Activated effector memory CD4-positive, alpha-beta T cell treated with anti-CD3 and anti-CD28 coated beads, Interleukin-2, amount 50 U/mL, for 16 hours (primary cell): ENCODE measurements at regions not wholly inside any gene's neighbourhood (a gene's known extent, or its start where the extent isn't known, plus 50 kb on each side); places are given as distances from the start of the nearest gene placed in this dataset.
"Not testable (repeated sequence)": the region's sequence is repeated elsewhere in the genome, so short reads cannot be mapped to it uniquely, and the experiment has no call there.

Experiments
- DNase-seq: peaks from one replicate; pipeline ENCODE4 v3.0.0-alpha.2; 2020

DNA sequence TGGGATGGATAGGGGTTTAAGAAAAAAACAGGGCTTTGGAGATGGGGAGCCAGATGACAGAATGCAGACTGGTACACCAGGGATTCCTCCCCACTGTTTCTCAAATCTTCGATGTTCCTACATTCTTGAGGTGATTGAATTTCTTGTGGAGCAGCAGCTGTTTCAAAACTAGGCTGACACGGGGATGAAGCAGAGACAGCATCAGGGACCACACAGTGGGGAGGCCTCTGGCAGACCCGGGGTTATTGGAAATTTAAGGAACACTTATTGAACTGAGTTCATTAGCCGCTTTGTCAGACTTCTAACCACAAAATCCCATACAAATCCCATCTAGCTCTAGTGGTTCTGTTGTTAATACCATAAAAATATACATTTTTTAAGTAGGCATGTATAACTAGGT lies 621.4 kb upstream of the GBE1 start:
- DNase-seq = no peak

DNA sequence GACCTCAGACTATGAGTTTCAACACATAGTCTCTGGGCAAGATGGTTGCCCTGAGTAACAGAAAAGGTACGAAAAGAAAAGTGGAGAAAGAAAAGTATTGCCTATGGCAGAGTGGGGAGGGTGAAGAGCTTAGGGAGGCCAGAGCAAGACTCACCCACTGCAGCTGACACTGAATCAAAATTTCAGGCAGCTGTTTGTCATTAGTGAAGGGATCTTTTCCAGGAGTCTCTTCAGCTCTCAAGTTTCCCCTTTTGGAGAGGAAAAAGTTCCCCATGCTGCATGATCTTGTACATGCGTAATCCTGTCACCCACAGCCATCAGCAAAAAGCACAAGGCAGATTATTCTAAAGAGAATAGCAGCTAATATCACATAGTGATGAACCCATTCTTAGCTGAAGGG lies 616.9 kb upstream of the GBE1 start:
- DNase-seq = no peak

DNA sequence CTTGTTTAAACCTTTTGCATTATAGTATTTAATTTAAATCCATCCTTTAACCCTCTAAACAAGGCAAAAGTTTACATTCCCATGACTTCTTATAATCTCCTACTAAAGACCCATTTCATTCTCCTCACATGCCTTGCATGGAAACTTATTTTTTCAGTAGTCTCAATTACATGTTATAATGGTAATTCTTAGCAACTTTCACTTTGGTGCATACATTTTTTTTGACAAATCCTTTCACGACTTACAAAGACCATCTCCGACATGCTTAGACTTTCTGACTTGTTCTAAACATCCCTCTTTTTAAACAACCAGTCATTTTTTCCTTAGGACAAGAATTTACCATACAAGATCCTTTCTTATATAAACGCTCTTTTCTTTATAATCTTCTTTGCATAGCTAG lies 615.4 kb upstream of the GBE1 start:
- no peak for DNase-seq

DNA sequence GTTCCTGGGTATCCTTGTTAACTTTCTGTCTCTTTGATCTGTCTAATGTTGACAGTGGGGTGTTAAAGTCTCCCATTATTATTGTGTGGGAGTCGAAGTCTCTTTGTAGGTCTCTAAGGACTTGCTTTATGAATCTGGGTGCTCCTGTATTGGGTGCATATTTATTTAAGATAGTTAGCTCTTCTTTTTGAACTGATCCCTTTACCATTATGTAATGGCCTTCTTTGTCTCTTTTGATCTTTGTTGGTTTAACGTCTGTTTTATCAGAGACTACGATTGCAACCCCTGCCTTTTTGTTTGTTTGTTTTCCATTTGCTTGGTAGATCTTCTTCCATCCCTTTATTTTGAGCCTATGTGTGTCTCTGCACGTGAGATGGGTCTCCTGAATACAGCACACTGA lies 612.4 kb upstream of the GBE1 start:
- not testable (repeated sequence) for DNase-seq

DNA sequence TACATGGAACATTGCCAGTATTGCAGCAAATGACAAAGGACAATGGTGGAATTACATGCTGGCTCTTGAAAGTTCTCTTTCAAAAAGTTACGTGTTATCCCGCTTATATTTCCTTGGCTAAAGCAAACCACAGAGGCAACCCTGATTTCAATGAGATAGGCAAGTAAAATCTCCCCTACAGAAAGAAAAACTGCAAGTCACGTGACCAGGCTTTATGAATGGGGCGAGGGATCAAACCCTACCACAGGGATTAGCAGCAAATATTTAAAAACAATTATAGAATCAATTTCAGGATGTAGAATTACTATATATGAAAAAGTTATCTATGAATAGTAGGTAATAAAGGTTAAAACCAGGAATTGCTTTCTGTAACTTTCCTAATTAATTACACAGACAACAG lies 603.4 kb upstream of the GBE1 start:
- no peak for DNase-seq

DNA sequence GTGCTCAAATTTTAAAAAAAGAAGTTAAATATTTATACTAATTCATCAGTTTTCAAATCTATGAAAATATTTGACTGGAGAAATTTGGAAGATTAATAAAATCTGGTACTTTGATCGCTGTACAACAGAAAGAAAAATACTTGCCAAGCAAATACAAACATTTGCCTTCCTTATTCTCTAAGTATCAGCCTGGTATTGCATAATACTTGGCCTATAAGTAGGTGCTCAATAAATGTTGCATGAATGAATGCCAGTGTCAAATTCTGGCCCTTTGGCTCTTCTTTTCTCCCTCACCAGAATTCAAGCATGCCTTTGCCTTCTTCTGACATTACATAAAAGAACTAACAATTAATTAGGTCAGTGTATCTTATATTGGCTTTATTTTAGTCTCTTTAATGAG lies 601.7 kb upstream of the GBE1 start:
- no peak for DNase-seq

DNA sequence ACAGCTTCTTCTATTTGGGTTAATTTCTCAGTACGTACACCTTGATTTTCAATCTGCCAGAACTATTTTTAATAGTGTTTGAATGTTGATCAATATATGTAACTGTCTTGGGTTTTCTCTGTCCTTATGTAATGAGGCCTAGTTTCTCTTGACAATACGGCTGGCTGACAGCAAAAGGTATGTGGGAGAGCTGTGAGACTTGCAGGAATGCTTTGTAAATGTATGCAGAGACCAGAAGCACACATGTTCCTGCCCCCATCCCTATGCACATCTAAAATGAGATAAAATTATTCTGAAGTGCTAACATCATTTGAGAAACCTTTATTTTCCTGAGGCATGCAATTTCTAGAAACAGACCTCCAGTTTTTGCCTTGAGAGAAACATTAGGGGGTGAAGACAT lies 593.8 kb upstream of the GBE1 start:
- no peak for DNase-seq

DNA sequence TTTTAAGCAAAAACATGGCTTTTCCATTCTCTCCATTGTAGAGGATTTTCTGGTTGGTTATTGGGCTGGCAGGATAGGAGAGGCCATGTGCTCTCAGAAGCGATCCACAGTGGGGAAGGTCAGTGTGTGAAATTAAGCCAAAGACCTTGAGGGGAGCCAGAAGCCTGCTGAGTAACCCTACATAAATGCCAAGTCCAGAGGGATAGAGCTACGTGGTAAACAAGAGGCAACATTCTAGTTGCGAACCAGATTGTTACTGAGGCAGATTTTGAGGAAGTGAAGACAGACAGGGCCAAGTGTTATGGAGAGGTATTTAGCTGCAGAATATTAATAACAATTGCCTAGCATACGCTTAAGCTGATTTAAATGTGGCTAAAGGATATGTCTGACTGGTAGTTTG lies 592.8 kb upstream of the GBE1 start:
- no peak for DNase-seq

DNA sequence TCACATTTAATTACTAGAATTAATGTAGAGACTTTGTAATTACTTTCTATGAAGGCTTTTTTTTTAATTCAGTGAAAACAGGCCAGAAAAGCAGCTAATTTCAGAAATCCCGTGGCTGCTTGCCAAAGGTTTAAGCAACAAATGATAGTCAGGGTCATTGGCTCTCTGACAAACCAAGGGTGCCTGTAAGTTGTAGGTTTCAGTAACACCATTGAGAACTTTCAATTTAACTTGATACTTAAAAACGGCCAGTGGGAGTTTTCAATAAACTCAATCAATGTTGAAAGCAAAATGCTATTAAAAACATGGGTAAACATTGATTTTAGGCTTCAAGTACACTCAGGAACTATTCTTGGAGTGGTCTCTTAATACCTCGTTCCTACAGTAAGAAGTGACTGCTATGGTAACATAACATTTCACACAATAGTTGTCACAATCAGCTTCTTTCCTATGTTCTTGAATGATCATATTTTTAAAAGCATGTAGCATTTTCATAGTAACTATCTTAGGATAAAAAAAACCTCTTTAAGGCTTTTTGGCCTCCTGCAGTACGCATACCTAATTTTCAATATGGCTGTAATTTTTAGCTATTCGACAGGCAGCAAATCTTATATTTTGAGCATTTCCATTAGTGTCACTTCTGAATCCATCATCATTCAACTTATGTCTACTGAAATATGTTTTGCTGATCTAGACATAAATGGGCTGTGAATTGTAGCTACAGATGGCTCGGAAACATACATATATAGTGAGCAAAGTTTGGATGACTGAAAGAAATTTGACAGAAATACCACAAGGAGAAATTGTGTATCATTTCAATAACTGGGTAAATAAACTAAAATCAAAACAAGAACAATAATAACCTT lies 592.1 kb upstream of the GBE1 start:
- no peak for DNase-seq

DNA sequence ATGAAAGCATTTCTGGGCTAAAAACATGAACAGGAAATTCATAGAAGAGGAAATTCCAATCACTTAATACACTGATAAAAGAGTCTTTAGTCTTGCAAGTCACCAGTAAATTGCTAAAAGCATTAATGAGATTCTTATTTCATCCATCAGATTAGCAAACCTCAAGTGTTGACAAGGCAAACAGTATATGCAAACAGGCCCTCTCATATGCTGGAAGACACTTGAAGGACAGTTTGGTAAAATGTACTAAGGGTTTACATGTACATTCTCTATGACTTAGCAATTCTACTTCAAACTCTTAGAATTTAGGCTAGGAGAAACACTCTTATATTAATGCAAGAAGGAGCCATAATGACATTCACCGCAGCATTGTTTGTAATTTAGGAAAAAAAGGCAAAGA lies 586.1 kb upstream of the GBE1 start:
- DNase-seq = no peak

DNA sequence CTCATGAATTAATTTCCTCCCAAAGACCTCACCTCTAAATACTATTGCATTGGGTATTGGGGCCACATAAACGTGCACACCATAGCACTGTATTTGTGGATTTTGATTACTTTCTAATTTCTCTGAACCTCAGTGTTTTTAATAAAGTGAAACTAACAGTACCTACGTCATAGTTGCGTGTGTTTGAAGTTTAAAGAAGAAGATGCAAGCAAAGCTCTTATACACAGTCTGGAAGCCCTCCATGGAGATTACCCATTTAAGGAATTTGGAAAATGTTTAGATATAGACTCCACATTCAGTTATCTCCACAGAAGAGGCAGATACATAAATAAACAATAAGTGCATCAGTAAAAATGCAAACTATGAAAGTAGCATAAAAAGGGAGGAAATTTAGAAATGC lies 581.1 kb upstream of the GBE1 start:
- no peak for DNase-seq

DNA sequence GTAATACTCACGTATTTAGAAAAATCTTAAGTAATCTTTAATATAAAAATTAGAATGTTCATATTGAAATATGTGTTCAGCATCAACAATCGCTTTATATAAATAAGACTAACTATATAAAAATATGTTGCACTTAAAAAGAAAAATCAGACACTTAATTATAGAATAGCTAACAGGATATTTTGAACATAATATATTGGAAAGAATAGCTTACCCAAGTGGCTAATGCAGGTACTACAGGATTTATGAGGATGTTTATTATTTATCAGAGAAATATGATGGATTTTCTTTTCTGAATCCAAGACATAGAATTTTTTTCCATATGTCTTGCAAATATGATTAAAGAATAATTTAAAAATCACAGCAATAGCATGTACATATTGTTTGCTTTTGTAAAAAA lies 567.9 kb upstream of the GBE1 start:
- no peak for DNase-seq

DNA sequence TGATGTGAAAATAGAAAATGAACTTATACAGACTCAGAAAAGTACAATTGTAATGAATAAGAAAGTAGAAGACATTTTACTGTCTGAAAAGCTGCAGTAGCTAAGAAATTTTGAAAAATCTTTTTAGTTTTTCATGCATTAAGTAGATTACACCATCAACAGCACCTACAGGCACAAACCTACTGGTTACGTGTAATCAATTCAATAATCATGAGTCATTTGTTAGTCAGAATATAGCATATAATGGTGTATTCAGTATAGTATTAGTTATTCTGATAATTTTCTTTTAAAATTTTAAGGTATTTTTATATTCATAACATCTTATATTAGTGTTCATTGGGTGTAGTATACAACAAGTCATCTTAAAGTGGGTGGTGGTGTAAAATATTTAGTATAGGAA lies 550.5 kb upstream of the GBE1 start:
- no peak for DNase-seq

DNA sequence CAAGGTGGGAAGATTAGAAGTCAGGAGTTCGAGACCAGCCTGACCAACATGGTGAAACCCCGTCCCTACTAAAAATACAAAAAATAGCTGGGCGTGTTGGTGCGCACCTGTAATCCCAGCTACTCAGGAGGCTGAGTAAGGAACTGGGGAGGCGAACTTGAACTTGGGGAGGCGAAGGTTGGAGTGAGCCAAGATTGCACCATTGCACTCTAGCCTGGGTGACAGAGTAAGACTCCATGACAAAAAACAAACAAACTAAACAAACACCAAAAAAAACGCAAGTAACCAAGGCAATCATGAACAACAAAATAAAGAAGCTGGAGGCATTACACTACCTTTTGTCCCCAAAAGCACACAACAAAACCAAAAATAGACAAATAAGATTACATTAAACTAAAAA lies 547.3 kb upstream of the GBE1 start:
- DNase-seq = no peak

DNA sequence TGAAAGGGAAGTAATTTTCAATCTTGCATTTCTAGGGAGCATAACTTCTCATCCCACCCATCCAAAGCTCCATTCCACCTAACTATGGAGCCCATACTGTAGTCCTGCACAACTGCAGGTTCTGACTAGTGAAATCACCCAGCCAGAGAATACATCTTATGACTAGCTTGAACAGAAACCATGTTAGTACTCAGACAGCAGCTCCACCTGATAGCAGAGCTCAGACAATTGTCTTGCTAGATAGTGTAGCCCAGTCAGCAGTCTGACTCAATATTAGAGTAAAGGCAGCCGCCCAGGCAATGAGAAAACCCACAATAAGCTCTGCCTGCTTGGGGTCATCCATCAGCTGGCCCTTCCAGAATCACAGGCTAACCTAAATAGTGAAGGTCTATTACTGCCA lies 544.7 kb upstream of the GBE1 start:
- DNase-seq = no peak

DNA sequence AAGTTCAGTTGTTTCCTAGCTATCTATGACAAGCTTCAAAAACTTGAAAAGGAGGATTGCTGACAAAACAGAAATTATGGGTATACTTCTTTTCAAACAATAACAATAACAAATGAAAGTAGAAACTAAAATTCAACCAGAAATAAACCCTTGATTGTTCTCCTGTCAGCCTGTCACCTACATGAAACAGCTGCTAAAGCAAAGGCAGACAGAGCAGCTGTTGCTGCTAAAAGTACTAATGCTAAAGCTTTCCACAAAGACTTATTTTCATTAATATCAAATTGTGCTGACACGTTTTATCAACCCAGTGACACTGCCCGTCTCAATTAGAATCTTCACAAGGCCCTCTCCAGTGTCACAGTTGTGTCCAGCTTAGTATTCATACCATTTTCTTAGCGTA lies 533.2 kb upstream of the GBE1 start:
- DNase-seq = no peak

DNA sequence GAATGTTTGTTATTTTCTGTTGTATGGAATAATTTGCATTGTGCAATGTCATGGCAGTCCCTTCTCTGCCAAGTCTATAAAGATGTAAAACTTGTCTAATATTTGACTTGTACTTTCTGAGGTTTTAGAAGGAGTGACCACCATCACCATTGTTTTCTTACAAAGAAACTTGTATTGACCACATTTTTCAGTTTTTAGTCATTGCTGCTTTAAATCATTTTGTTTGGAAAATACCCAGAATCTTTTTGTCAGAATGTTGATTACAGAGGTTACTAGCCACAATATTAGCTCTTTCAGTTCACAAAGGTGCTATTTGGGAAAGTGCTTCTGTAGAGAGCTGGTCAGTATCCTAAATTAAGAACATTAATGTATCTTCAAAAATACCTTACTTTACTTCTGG lies 532.4 kb upstream of the GBE1 start:
- no peak for DNase-seq

DNA sequence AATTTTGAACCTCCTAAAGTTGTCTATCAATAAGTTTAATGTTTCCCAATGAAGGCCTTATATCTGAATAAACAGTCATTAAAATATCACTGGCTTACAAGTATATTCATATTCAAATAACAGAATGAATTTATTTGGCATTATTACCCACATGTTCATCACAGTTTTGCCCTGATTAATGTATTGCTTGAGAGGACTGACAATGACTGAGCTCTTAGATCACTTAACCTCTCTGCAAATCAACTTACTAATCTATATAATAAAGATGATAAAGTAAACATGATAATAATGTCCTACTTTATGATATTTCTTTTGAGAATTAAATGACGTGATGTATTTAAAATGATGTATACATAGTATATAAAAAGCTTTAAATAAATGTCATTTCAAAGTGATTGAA lies 532.0 kb upstream of the GBE1 start:
- DNase-seq = no peak

DNA sequence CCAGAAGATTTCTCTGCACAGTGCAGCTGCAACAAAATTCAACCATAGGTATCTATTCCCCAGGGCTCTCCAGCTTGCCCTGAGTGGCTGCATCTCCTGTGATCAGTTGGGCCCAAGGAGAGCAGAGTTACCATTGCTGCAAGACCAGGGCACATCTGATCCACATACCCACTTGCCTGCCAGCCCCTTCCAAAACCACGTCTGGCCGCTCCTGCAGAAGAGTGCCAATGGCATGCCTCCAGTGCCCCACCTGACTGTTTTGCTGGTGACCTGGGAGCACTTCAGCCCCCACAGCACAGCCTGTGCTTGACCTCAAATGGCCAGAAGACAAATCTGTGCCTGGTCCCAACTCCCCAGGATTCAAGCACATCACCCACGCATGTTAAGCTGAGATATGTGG lies 526.1 kb upstream of the GBE1 start:
- DNase-seq = no peak

DNA sequence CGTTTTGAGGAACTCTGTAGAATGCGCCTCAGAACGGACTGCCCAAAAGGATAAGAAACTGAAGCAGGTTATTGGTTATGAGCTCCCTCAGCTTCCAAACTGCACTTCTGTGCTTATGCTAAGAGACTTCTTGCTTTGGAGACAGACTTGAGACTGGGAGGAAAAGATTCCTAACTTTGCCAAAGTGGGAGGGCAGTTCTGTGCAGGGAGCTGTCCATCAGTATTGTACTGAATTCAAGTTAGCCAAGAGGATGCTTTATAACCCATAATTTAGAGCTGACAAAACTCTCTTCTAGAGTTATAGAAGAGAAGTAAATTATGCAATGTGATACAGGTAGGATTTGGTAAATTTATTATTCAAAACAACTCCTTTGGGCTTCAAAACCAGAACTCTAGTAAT lies 519.8 kb upstream of the GBE1 start:
- no peak for DNase-seq

DNA sequence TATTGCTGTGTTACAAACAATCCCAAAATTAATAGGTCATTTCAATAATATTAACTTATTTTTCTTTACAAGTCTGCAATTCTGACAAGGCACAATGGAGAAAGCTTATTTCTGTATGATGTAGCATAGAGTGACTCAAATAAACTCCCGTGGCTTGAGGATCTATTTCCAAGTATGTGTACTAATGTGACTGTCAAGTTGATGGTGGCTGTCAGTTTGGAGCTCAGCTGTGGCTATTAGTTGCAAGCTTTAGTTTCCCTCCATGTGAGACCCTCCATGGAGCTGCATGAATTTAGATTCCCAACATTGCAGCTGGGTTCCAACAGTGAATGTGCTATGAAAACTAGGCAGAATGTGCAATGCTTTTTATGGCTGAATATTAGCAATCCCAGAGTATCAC lies 515.5 kb upstream of the GBE1 start:
- no peak for DNase-seq

DNA sequence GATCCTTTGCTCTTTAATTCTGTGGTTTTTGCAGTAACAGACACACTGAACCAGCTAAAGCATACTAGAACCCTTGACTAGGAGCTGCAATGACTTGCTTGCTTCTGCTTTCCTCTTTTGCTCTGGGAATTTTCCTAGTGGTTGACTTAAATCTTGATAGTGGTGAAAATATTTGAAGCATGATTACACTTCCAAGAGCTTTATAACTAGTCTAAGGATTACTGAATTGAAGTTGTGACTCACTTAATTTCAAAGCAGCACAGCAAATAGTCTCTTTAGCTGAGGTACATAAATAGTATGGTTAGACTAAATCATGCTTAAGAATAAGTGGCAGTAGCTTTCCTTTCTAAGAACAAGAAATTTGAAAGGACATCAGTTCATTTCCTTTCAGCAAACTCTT lies 513.5 kb upstream of the GBE1 start:
- no peak for DNase-seq

DNA sequence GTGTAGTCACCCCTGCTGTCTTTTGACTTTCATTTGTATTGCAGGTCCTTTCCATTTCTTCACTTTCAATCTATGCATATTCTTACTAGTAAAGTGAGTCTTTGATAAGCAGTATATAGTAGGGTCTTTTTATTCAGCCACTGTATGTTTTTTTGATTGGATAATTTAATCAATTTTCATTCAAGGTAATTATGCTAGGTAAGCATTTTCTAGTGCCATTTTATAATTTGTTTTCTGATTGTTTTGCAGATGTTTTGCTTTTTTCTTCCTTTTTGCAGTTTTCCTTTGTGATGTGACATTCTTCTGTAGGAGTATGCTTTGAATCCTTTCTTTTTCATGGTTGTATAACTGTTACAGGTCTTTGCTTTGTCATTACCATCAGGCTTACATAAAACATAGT lies 504.3 kb upstream of the GBE1 start:
- DNase-seq = no peak

DNA sequence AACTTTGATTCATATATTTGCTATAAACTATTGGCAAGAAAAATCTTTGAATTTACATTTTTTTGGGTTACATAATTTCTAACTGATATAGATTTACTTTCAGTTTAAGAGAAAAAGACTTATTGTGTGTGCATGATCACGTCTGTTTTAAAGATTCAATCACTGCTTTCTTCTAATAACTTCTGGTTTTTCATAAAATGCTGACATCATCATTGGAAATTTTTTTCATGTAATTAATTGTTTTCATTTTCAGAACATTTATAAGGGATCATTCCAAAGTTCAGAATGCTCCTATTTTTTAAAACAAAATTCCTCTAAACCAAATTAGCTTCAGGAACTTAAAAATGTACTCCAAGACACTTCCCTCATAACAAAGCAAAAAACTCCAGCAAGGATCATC lies 500.7 kb upstream of the GBE1 start:
- DNase-seq = no peak

DNA sequence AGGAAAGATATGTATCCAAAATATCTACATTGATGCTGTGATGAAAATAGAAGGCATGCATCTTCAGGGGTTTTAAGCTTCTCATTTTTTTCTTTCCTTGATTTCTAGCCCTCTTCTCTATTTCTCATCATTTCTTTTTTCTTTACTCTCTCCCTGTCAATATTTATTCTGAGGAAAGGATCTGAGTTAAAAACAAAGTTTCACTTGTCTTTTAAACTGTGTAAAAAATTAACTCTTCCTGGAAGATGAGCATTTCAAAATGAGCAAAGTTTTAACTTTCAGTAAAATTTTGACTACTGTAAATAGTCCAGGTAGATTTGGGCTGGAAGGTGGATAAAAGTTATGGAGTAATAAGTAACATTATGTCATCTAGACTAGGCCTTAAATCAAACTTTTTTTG lies 500.2 kb upstream of the GBE1 start:
- no peak for DNase-seq

DNA sequence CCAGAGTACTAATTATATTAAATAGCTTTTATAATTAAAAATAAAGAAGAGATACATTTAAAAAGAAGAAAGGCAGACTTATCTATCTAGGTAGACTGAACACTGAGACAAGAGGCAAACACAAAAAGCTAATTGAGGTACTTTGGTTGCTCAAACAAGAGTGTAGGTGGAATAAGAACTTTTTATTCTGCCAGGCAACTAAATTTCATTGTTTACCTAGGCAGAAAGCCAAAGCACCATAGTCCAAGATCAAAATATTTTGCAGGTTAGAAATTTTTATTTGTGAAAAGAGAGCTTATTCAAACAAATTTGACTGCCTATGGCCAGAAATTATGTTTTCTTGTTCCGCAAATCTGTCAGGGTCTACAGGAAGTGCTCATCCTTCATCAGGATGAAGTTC lies 499.6 kb upstream of the GBE1 start:
- no peak for DNase-seq
